ENCODE measurements at regions not wholly inside any gene's neighbourhood (a gene's known extent, or its start where the extent isn't known, plus 50 kb on each side); places are given as distances from the start of the nearest gene placed in this dataset.

DNA sequence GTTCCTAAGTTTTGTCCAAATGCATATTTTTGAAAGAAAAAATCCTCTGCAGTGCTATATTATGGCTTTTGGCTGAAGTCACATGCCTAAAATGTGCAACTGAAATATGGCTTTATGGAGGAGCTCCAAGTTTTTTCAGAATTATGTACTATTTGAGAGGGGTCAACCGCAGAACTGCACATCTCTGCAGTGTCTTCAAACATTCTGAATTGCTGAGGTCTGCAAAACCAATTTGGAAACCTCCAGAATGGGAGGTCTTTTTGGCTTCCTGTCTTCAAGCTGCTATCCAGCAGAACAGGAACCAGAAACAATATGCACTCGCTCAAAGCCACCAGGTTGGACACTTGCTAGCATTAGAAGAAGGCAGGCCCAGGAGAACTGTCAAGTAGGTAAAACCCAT, 376.0 kb upstream of the PAPPA start:
- TF ChIP-seq ZBTB33 (CRISPR knock-in tag; IDR thresholded peaks at IDR 0.05): no peak
- TF ChIP-seq ZNF225 (CRISPR knock-in tag; IDR thresholded peaks at IDR 0.05): no peak
- no peak for TF ChIP-seq PRPF4 (IDR thresholded peaks at IDR 0.05; ENCODE audit: low read depth, low read length, poor library complexity, severe bottlenecking)
- TF ChIP-seq FOXK2 (IDR thresholded peaks at IDR 0.05): no peak
- no peak for TF ChIP-seq TAF1 (CRISPR knock-in tag; IDR thresholded peaks at IDR 0.05)
- TF ChIP-seq NFATC3 (CRISPR knock-in tag; IDR thresholded peaks at IDR 0.05): no peak
- TF ChIP-seq GMEB1 (CRISPR knock-in tag; IDR thresholded peaks at IDR 0.05; ENCODE audit: borderline replicate concordance): no peak
- TF ChIP-seq POLR2A (IDR thresholded peaks at IDR 0.05; ENCODE audit: insufficient read depth in 1 of 2, low read depth in 2 of 2, low read length in 2 of 2): no peak
